H9 (cell line): ENCODE measurements at regions not wholly inside any gene's neighbourhood (a gene's known extent, or its start where the extent isn't known, plus 50 kb on each side); places are given as distances from the start of the nearest gene placed in this dataset.

Experiments used
- DNase-seq: peaks from one replicate; pipeline ENCODE4 v3.0.0-alpha.2; 2017
- H2AFZ ChIP-seq: one replicate; pipeline ENCODE4 v1.6.1; 2013; ENCODE audit warnings: mild to moderate bottlenecking, low read length, control low read depth, moderate library complexity
- H2AK5ac ChIP-seq: 2 replicates; pipeline ENCODE4 v1.6.1; 2013; ENCODE audit warnings: low read length, control low read depth, mixed read lengths; ENCODE audit not compliant: insufficient read length
- H2BK120ac ChIP-seq: one replicate; pipeline ENCODE4 v1.6.1; 2013; ENCODE audit warnings: low read depth, mild to moderate bottlenecking, low read length, control low read depth, inconsistent platforms; ENCODE audit not compliant: poor library complexity, severe bottlenecking
- H2BK12ac ChIP-seq: 2 replicates; pipeline ENCODE4 v1.6.1; 2013; ENCODE audit warnings: low read length, control low read depth, mixed read lengths, low read depth; ENCODE audit not compliant: insufficient read length
- H2BK15ac ChIP-seq: 2 replicates; pipeline ENCODE4 v1.6.1; 2013; ENCODE audit warnings: low read depth, low read length, control low read depth
- H2BK20ac ChIP-seq: one replicate; pipeline ENCODE4 v1.6.1; 2013; ENCODE audit warnings: low read depth, mild to moderate bottlenecking, low read length, control low read depth, inconsistent platforms; ENCODE audit not compliant: poor library complexity, severe bottlenecking
- H2BK5ac ChIP-seq: 2 replicates; pipeline ENCODE4 v1.6.1; 2013; ENCODE audit warnings: low read length, control low read depth, mixed read lengths; ENCODE audit not compliant: insufficient read length
- H3K14ac ChIP-seq: 2 replicates; pipeline ENCODE4 v1.6.1; 2013; ENCODE audit warnings: low read length, control low read depth; ENCODE audit not compliant: insufficient read depth
- H3K18ac ChIP-seq: 2 replicates; pipeline ENCODE4 v1.6.1; 2013; ENCODE audit warnings: low read depth, mild to moderate bottlenecking, mixed read lengths, low read length, control low read depth; ENCODE audit not compliant: insufficient read length
- H3K23ac ChIP-seq: 2 replicates; pipeline ENCODE4 v1.6.1; 2013; ENCODE audit warnings: low read length, control low read depth, mixed read lengths, low read depth; ENCODE audit not compliant: insufficient read length
- H3K23me2 ChIP-seq: 2 replicates; pipeline ENCODE4 v1.6.1; 2013; ENCODE audit warnings: low read depth, mild to moderate bottlenecking, mixed read lengths, low read length, control low read depth; ENCODE audit not compliant: insufficient read length, poor library complexity, severe bottlenecking
- H3K27ac ChIP-seq: 2 replicates; pipeline ENCODE4 v1.5.1; 2013; ENCODE audit warnings: low read length, control low read depth, mixed read lengths, low read depth; ENCODE audit not compliant: insufficient read length
- H3K27me3 ChIP-seq: 2 replicates; pipeline ENCODE4 v1.6.1; 2013; ENCODE audit warnings: low read length, control low read depth, inconsistent platforms; ENCODE audit not compliant: insufficient read depth
- H3K4ac ChIP-seq: 2 replicates; pipeline ENCODE4 v1.6.1; 2013; ENCODE audit warnings: low read depth, mild to moderate bottlenecking, control low read depth, inconsistent platforms, low read length, moderate library complexity
- H3K4me1 ChIP-seq: 2 replicates; pipeline ENCODE4 v1.6.1; 2013; ENCODE audit warnings: low read length, control low read depth, inconsistent platforms; ENCODE audit not compliant: insufficient read depth
- H3K4me2 ChIP-seq: 2 replicates; pipeline ENCODE4 v1.6.1; 2013; ENCODE audit warnings: low read length, control low read depth, mixed read lengths; ENCODE audit not compliant: insufficient read length, insufficient read depth
- H3K56ac ChIP-seq: 2 replicates; pipeline ENCODE4 v1.6.1; 2013; ENCODE audit warnings: low read depth, mild to moderate bottlenecking, mixed read lengths, low read length, control low read depth; ENCODE audit not compliant: insufficient read length
- H3K79me1 ChIP-seq: 2 replicates; pipeline ENCODE4 v1.6.1; 2013; ENCODE audit warnings: low read depth, mild to moderate bottlenecking, moderate library complexity, low read length, control low read depth, inconsistent platforms; ENCODE audit not compliant: insufficient read depth, poor library complexity, severe bottlenecking
- H3K79me2 ChIP-seq: 2 replicates; pipeline ENCODE4 v1.6.1; 2013; ENCODE audit warnings: low read length, control low read depth, inconsistent platforms; ENCODE audit not compliant: insufficient read depth
- H3K9ac ChIP-seq: 2 replicates; pipeline ENCODE4 v1.6.1; 2013; ENCODE audit warnings: low read length, control low read depth, mixed read lengths; ENCODE audit not compliant: insufficient read length; ENCODE audit errors: extremely low read depth
- H3K9me3 ChIP-seq: one replicate; pipeline ENCODE4 v1.6.1; 2013; ENCODE audit warnings: low read depth, low read length, inconsistent platforms; ENCODE audit not compliant: control insufficient read depth
- H3T11ph ChIP-seq: one replicate; pipeline ENCODE4 v1.6.1; 2013; ENCODE audit warnings: mild to moderate bottlenecking, low read length, control low read depth, inconsistent platforms
- H4K20me1 ChIP-seq: one replicate; pipeline ENCODE4 v1.6.1; 2013; ENCODE audit not compliant: control insufficient read depth, insufficient read length, insufficient read depth
- H4K5ac ChIP-seq: 2 replicates; pipeline ENCODE4 v1.6.1; 2013; ENCODE audit warnings: low read depth, mild to moderate bottlenecking, mixed read lengths, low read length, control low read depth; ENCODE audit not compliant: insufficient read length
- H4K8ac ChIP-seq: replicated peaks from 2 replicates; pipeline ENCODE4 v1.6.1; 2013; ENCODE audit warnings: low read length, control low read depth, mixed read lengths, low read depth; ENCODE audit not compliant: insufficient read length
- H4K91ac ChIP-seq: 2 replicates; pipeline ENCODE4 v1.6.1; 2013; ENCODE audit warnings: low read depth, mild to moderate bottlenecking, moderate library complexity, mixed read lengths, low read length, control low read depth; ENCODE audit not compliant: insufficient read length
- H3K27ac Mint-ChIP-seq, 3 experiments: 2 replicates in 2 of 3; 3 replicates in 1 of 3; pipeline ENCODE4 v1.8.0; 2020 to 2021; ENCODE audit warnings: mixed read lengths in 3 of 3, mild to moderate bottlenecking in 1 of 3, moderate library complexity in 1 of 3
- H3K27me3 Mint-ChIP-seq: 2 replicates; pipeline ENCODE4 v1.8.0; 2021; ENCODE audit warnings: low read depth, mild to moderate bottlenecking, moderate library complexity, mixed read lengths
- H3K36me3 Mint-ChIP-seq, 3 experiments: 2 replicates in 2 of 3; 3 replicates in 1 of 3; pipeline ENCODE4 v1.8.0; 2020 to 2021; ENCODE audit warnings: low read depth in 3 of 3, mixed read lengths in 3 of 3; ENCODE audit not compliant: insufficient read depth in 1 of 3
- H3K4me1 Mint-ChIP-seq, 2 experiments: 2 replicates each; pipeline ENCODE4 v1.8.0; 2020; ENCODE audit warnings: mixed read lengths in 2 of 2
- H3K4me3 Mint-ChIP-seq, 2 experiments: 2 replicates in 1 of 2; 3 replicates in 1 of 2; pipeline ENCODE4 v1.8.0; 2020 to 2021; ENCODE audit warnings: mild to moderate bottlenecking in 2 of 2, mixed read lengths in 2 of 2, moderate library complexity in 1 of 2
- H3K9me3 Mint-ChIP-seq, 2 experiments: 2 replicates in 1 of 2; 3 replicates in 1 of 2; pipeline ENCODE4 v1.8.0; 2020; ENCODE audit warnings: mild to moderate bottlenecking in 2 of 2, mixed read lengths in 2 of 2, moderate library complexity in 1 of 2
- CTCF ChIP-seq: fragments of 200-600 bp; sonication (generic); conservative IDR thresholded peaks from 3 replicates; pipeline ENCODE4 v1.8.0; 2021; ENCODE audit warnings: antibody characterized with exemption, mild to moderate bottlenecking
- WGBS: extraction: QIAGEN DNeasy Blood & Tissue Kit; methylation state at CpG from one replicate; pipeline ENCODE4 v1.1.7; 2013; ENCODE audit warnings: missing lambda C conversion rate, low lambda C conversion rate, mixed read lengths; ENCODE audit not compliant: insufficient read length; ENCODE audit errors: extremely low coverage; 5-methylcytosine and 5-hydroxymethylcytosine counted together

DNA sequence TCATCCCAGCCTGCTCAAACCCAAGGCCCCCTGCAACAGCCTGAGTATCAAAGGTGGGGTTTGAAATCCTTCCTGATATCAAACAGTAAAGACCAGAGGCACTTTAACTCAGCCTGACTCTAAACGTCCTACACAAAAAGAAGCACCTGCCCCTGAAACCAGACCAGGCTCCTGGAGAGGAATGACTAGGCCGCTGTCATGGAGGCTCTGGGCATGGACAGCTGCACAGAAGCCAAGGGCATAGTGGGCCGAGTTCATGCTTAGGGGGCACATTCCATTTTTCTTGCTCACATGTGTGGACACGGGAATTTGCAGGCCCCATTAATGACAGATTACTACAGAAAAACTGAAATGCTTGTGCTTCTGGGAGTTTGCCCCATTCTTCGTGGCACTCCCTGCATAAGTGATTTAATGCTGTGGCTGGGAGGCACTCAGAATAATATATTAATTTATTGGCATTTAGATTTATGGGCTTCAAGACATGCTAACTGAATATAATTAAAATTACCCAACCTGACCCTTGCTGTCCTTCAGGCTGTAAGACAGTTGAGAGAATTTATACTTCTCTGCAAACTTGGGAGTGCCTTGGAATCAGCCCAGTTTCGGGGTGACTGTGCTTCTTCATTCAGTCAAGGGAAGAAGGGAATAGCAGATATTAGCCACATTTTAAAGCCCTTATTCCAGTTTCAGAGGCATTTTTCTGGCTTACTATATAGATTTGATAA is 105.5 kb downstream of the GYPC start:
- no peak overlapping the region for H3K4me3 Mint-ChIP-seq
- Histone ChIP-seq H4K8ac (no peak overlapping the region), H3K4ac (no peak overlapping the region)

More for the DNA sequence above, 105.5 kb downstream of the GYPC start:
- peaks cover 12 to 15% of the 10 kb centered on the region in 2 experiments for H3K4me1 Mint-ChIP-seq
- WGBS, result no CpG with 5 or more reads among the region's 6 CpGs
- H2BK120ac ChIP-seq, result no peak overlapping the region
- no peaks in the 10 kb centered on the region for H3K23me2 ChIP-seq
- H2BK20ac ChIP-seq, result no peak overlapping the region
- no peaks in the 10 kb centered on the region for H3K79me1 ChIP-seq
- H2AFZ ChIP-seq, result no peak overlapping the region
- no peak overlapping the region for H3K27ac ChIP-seq
- H4K91ac ChIP-seq, result no peak overlapping the region
- H3K27me3 Mint-ChIP-seq, result peaks cover 2% of the 10 kb centered on the region
- peaks cover 4% of the 10 kb centered on the region; the same call in 1 of the 2 replicates for H3K4me1 ChIP-seq
- no peak overlapping the region for H3K23ac ChIP-seq
- H2BK15ac ChIP-seq, result no peak overlapping the region
- no peaks in the 10 kb centered on the region for H3K9me3 ChIP-seq
- no peaks in the 10 kb centered on the region; a peak in 1 of 7 replicates for H3K36me3 Mint-ChIP-seq
- no peaks in the 10 kb centered on the region for H3K79me2 ChIP-seq
- no peak overlapping the region for H2AK5ac ChIP-seq
- no peak overlapping the region for H3K56ac ChIP-seq
- H3K27ac Mint-ChIP-seq, result no peak overlapping the region
- no peaks in the 10 kb centered on the region for H3K27me3 ChIP-seq
- H3K9me3 Mint-ChIP-seq, result no peaks in the 10 kb centered on the region
- H4K5ac ChIP-seq, result no peak overlapping the region
- no peak overlapping the region for H3K18ac ChIP-seq
- no peaks in the 10 kb centered on the region for H4K20me1 ChIP-seq
- no peak overlapping the region for H2BK12ac ChIP-seq
- H3K4me2 ChIP-seq, result no peak overlapping the region
- H3T11ph ChIP-seq, result no peak overlapping the region
- TF ChIP-seq CTCF, result no peak
- H2BK5ac ChIP-seq, result no peak overlapping the region
- H3K14ac ChIP-seq, result no peak overlapping the region
- no peak overlapping the region for H3K9ac ChIP-seq
- no peak for DNase-seq
